A673 (cell line): ENCODE measurements at regions not wholly inside any gene's neighbourhood (a gene's known extent, or its start where the extent isn't known, plus 50 kb on each side); places are given as distances from the start of the nearest gene placed in this dataset.

ENCODE experiments used
- EZH2 ChIP-seq: fragments of 200-600 bp; sonication (generic); IDR thresholded peaks from 2 replicates; pipeline ENCODE4 v1.6.1; 2017; ENCODE audit warnings: borderline replicate concordance, low read depth, mild to moderate bottlenecking, mixed read lengths, antibody characterized with exemption, low read length; ENCODE audit not compliant: poor library complexity, severe bottlenecking
- TF ChIP-seq, protein P1 (sequence below): fragments of 300-800, 200-600 bp; sonication (generic); conservative IDR thresholded peaks from 2 replicates; pipeline ENCODE4 v1.5.1; 2017; ENCODE audit warnings: low read depth, mild to moderate bottlenecking, antibody characterized with exemption, low read length, moderate library complexity, mixed read lengths

- TF ChIP-seq, protein P1, sequence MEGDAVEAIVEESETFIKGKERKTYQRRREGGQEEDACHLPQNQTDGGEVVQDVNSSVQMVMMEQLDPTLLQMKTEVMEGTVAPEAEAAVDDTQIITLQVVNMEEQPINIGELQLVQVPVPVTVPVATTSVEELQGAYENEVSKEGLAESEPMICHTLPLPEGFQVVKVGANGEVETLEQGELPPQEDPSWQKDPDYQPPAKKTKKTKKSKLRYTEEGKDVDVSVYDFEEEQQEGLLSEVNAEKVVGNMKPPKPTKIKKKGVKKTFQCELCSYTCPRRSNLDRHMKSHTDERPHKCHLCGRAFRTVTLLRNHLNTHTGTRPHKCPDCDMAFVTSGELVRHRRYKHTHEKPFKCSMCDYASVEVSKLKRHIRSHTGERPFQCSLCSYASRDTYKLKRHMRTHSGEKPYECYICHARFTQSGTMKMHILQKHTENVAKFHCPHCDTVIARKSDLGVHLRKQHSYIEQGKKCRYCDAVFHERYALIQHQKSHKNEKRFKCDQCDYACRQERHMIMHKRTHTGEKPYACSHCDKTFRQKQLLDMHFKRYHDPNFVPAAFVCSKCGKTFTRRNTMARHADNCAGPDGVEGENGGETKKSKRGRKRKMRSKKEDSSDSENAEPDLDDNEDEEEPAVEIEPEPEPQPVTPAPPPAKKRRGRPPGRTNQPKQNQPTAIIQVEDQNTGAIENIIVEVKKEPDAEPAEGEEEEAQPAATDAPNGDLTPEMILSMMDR = no peak
- no peak for TF ChIP-seq EZH2
Observed at GRCh38 chr4:116603096-116603495, 482.3 kb downstream of the TRAM1L1 start.
